ENCODE measurements at regions not wholly inside any gene's neighbourhood (a gene's known extent, or its start where the extent isn't known, plus 50 kb on each side); places are given as distances from the start of the nearest gene placed in this dataset.

DNA sequence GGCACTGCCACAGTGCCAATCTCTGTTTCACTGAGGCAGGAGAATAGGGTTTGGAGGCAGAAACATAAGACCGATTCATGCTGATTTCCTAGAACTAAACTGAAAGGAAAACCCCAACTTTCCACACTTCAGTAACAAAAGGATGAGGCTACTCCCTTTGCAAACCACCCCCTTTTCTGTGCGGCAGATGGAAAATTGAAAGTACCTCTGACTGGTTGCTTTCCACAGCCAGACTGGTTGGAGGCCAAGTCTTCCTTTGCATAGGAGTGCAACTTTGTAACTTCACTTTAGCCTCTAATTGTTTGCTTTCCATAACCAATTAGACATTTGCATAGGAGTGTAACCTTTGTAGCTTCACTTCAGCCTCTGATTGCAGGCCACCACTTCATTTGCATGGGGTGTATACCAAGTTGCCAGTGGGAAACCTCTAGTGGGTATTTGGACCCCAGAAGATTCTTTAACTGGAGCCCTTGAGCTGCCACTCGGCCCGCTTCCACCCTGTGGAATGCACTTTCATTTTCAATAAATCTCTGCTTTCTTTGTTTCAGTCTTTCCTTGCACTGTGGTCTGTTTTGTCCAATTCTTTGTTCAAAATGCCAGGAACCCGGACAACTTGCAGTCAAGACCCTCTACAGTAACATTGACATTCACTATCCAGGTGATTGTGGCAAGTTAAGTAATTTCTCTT is 252.0 kb downstream of the UTP18 start (continued):
- TF ChIP-seq, protein P1, sequence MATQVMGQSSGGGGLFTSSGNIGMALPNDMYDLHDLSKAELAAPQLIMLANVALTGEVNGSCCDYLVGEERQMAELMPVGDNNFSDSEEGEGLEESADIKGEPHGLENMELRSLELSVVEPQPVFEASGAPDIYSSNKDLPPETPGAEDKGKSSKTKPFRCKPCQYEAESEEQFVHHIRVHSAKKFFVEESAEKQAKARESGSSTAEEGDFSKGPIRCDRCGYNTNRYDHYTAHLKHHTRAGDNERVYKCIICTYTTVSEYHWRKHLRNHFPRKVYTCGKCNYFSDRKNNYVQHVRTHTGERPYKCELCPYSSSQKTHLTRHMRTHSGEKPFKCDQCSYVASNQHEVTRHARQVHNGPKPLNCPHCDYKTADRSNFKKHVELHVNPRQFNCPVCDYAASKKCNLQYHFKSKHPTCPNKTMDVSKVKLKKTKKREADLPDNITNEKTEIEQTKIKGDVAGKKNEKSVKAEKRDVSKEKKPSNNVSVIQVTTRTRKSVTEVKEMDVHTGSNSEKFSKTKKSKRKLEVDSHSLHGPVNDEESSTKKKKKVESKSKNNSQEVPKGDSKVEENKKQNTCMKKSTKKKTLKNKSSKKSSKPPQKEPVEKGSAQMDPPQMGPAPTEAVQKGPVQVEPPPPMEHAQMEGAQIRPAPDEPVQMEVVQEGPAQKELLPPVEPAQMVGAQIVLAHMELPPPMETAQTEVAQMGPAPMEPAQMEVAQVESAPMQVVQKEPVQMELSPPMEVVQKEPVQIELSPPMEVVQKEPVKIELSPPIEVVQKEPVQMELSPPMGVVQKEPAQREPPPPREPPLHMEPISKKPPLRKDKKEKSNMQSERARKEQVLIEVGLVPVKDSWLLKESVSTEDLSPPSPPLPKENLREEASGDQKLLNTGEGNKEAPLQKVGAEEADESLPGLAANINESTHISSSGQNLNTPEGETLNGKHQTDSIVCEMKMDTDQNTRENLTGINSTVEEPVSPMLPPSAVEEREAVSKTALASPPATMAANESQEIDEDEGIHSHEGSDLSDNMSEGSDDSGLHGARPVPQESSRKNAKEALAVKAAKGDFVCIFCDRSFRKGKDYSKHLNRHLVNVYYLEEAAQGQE (IDR thresholded peaks at IDR 0.05; ENCODE audit: unreplicated experiment): no peak
- TF ChIP-seq EZH2phosphoT487 (IDR thresholded peaks at IDR 0.05; ENCODE audit: unreplicated experiment) (no peak), CREB1 (CRISPR knock-in tag; IDR thresholded peaks at IDR 0.05; ENCODE audit: low read depth) (no peak)

DNA sequence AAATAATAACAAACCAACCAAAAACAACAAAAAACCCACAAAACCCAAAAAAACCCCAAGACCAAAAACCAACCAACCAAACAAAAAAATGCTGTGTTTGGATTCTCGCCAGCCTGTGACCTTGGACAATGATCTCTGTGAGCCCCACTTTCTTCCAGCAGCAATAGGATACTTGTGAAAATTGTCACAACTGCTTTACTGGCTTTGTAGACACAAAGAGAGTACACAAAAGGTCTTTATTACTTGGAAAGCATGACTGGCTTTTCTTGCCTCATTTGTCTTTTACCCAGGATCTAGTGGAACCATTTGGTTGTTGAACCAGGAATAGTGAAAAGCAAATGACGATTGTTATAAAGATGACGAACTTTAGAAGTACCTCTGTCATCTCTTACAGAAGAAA is 256.6 kb downstream of the UTP18 start:
- Histone ChIP-seq H3K79me2 (replicated peaks; ENCODE audit: insufficient read depth) (no peaks in the 10 kb centered on the region), H4K20me1 (replicated peaks; ENCODE audit: insufficient read depth) (no peaks in the 10 kb centered on the region), H3K27me3 (ENCODE audit: insufficient read depth) (no peaks in the 10 kb centered on the region), H3F3A (replicated peaks; ENCODE audit: low read depth) (no peaks in the 10 kb centered on the region), H3K9me2 (ENCODE audit: insufficient read depth) (peaks cover 10% of the 10 kb centered on the region), H3K4me2 (no peak overlapping the region), H2AFZ (no peak overlapping the region), H3K27ac (ENCODE audit: low read depth) (no peak overlapping the region), H3K36me3 (ENCODE audit: insufficient read depth) (no peaks in the 10 kb centered on the region), H3K4me1 (ENCODE audit: insufficient read depth) (no peaks in the 10 kb centered on the region), H3K4me3 (no peak overlapping the region)
- Mint-ChIP-seq H3K4me1 (no peaks in the 10 kb centered on the region; the same call in 2 of the 3 replicates), H3K36me3 (ENCODE audit: low read depth) (no peaks in the 10 kb centered on the region), H3K9me3 (no peaks in the 10 kb centered on the region; the same call in 2 of the 3 replicates), H3K4me3 (no peak overlapping the region), H3K27ac (no peak overlapping the region), H3K27me3 (ENCODE audit: insufficient read depth, low read depth, poor library complexity) (no peaks in the 10 kb centered on the region)
- ATAC-seq: no peak
- DNase-seq (ENCODE audit: low spot score): no peak
- TF ChIP-seq, protein P2, sequence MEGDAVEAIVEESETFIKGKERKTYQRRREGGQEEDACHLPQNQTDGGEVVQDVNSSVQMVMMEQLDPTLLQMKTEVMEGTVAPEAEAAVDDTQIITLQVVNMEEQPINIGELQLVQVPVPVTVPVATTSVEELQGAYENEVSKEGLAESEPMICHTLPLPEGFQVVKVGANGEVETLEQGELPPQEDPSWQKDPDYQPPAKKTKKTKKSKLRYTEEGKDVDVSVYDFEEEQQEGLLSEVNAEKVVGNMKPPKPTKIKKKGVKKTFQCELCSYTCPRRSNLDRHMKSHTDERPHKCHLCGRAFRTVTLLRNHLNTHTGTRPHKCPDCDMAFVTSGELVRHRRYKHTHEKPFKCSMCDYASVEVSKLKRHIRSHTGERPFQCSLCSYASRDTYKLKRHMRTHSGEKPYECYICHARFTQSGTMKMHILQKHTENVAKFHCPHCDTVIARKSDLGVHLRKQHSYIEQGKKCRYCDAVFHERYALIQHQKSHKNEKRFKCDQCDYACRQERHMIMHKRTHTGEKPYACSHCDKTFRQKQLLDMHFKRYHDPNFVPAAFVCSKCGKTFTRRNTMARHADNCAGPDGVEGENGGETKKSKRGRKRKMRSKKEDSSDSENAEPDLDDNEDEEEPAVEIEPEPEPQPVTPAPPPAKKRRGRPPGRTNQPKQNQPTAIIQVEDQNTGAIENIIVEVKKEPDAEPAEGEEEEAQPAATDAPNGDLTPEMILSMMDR (conservative IDR thresholded peaks at IDR 0.05; ENCODE audit: low read depth in 2 of 2): no peak
- TF ChIP-seq, protein P3, sequence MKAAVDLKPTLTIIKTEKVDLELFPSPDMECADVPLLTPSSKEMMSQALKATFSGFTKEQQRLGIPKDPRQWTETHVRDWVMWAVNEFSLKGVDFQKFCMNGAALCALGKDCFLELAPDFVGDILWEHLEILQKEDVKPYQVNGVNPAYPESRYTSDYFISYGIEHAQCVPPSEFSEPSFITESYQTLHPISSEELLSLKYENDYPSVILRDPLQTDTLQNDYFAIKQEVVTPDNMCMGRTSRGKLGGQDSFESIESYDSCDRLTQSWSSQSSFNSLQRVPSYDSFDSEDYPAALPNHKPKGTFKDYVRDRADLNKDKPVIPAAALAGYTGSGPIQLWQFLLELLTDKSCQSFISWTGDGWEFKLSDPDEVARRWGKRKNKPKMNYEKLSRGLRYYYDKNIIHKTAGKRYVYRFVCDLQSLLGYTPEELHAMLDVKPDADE (IDR thresholded peaks at IDR 0.05): no peak
- TF ChIP-seq, protein P4, sequence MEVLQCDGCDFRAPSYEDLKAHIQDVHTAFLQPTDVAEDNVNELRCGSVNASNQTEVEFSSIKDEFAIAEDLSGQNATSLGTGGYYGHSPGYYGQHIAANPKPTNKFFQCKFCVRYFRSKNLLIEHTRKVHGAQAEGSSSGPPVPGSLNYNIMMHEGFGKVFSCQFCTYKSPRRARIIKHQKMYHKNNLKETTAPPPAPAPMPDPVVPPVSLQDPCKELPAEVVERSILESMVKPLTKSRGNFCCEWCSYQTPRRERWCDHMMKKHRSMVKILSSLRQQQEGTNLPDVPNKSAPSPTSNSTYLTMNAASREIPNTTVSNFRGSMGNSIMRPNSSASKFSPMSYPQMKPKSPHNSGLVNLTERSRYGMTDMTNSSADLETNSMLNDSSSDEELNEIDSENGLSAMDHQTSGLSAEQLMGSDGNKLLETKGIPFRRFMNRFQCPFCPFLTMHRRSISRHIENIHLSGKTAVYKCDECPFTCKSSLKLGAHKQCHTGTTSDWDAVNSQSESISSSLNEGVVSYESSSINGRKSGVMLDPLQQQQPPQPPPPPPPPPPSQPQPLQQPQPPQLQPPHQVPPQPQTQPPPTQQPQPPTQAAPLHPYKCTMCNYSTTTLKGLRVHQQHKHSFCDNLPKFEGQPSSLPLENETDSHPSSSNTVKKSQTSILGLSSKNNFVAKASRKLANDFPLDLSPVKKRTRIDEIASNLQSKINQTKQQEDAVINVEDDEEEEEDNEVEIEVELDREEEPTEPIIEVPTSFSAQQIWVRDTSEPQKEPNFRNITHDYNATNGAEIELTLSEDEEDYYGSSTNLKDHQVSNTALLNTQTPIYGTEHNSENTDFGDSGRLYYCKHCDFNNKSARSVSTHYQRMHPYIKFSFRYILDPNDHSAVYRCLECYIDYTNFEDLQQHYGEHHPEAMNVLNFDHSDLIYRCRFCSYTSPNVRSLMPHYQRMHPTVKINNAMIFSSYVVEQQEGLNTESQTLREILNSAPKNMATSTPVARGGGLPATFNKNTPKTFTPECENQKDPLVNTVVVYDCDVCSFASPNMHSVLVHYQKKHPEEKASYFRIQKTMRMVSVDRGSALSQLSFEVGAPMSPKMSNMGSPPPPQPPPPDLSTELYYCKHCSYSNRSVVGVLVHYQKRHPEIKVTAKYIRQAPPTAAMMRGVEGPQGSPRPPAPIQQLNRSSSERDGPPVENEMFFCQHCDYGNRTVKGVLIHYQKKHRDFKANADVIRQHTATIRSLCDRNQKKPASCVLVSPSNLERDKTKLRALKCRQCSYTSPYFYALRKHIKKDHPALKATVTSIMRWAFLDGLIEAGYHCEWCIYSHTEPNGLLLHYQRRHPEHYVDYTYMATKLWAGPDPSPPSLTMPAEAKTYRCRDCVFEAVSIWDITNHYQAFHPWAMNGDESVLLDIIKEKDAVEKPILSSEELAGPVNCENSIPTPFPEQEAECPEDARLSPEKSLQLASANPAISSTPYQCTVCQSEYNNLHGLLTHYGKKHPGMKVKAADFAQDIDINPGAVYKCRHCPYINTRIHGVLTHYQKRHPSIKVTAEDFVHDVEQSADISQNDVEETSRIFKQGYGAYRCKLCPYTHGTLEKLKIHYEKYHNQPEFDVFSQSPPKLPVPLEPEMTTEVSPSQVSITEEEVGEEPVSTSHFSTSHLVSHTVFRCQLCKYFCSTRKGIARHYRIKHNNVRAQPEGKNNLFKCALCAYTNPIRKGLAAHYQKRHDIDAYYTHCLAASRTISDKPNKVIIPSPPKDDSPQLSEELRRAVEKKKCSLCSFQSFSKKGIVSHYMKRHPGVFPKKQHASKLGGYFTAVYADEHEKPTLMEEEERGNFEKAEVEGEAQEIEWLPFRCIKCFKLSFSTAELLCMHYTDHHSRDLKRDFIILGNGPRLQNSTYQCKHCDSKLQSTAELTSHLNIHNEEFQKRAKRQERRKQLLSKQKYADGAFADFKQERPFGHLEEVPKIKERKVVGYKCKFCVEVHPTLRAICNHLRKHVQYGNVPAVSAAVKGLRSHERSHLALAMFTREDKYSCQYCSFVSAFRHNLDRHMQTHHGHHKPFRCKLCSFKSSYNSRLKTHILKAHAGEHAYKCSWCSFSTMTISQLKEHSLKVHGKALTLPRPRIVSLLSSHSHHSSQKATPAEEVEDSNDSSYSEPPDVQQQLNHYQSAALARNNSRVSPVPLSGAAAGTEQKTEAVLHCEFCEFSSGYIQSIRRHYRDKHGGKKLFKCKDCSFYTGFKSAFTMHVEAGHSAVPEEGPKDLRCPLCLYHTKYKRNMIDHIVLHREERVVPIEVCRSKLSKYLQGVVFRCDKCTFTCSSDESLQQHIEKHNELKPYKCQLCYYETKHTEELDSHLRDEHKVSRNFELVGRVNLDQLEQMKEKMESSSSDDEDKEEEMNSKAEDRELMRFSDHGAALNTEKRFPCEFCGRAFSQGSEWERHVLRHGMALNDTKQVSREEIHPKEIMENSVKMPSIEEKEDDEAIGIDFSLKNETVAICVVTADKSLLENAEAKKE (CRISPR knock-in tag; IDR thresholded peaks at IDR 0.05): no peak
- TF ChIP-seq ZNF114 (CRISPR knock-in tag; IDR thresholded peaks at IDR 0.05) (no peak), ZNF331 (CRISPR knock-in tag; IDR thresholded peaks at IDR 0.05; ENCODE audit: low read depth) (no peak), EZH2phosphoT487 (IDR thresholded peaks at IDR 0.05; ENCODE audit: unreplicated experiment) (no peak), EZH2 (IDR thresholded peaks at IDR 0.05; ENCODE audit: low read depth, unreplicated experiment) (no peak)
